Tibial artery (tissue), 4 donors: ENCODE measurements at regions not wholly inside any gene's neighbourhood (a gene's known extent, or its start where the extent isn't known, plus 50 kb on each side); places are given as distances from the start of the nearest gene placed in this dataset.

Source experiments
- DNase-seq, 2 donors: peaks; one replicate each; pipeline ENCODE4 v3.0.0-alpha.2; 2019
- H3K27ac ChIP-seq, 2 donors: fragments of 200-600 bp; sonication (generic) in 1 of 2; 1 replicate in 1 of 2; 2 replicates in 1 of 2; pipeline ENCODE4 v1.5.1; 2018 to 2019; ENCODE audit warnings: mild to moderate bottlenecking in 1 of 2
- H3K27me3 ChIP-seq, 2 donors: fragments of 200-600 bp; sonication (generic) in 1 of 2; one replicate each; pipeline versions ENCODE4 v1.5.1 to v1.6.0; 2016 to 2019
- H3K36me3 ChIP-seq, 3 donors: fragments of 200-600 bp; sonication (generic) in 2 of 3; one replicate each; pipeline ENCODE4 v1.5.1; 2016 to 2019; ENCODE audit warnings: mild to moderate bottlenecking in 2 of 3
- H3K4me1 ChIP-seq, 4 donors: fragments of 200-600 bp; sonication (generic) in 2 of 4; 1 replicate in 3 of 4; 2 replicates in 1 of 4; pipeline ENCODE4 v1.5.1; 2016 to 2019
- H3K4me3 ChIP-seq, 2 donors: fragments of 200-600 bp; sonication (generic) in 1 of 2; 1 replicate in 1 of 2; 2 replicates in 1 of 2; pipeline ENCODE4 v1.5.1; 2018 to 2019; ENCODE audit warnings: mild to moderate bottlenecking in 2 of 2
- H3K9me3 ChIP-seq, 3 donors: fragments of 200-600 bp; sonication (generic) in 1 of 3; one replicate each; pipeline ENCODE4 v1.5.1; 2016 to 2019
- intact Hi-C: fragments of 100-400 bp; cut with DNase I; formaldehyde crosslinking; loops from one replicate; pipeline ENCODE4 v1.15.0; 2023; ENCODE audit warnings: low total_unique reads
- TF ChIP-seq, protein P1 (sequence below), 2 experiments: fragments of 200-600 bp in 1 of 2; fragments of 450-650 bp in 1 of 2; IDR thresholded peaks; one replicate each; pipeline ENCODE4 v1.5.1; 2017 to 2019; ENCODE audit warnings: antibody characterized with exemption in 2 of 2, mild to moderate bottlenecking in 1 of 2, moderate library complexity in 1 of 2

DNA sequence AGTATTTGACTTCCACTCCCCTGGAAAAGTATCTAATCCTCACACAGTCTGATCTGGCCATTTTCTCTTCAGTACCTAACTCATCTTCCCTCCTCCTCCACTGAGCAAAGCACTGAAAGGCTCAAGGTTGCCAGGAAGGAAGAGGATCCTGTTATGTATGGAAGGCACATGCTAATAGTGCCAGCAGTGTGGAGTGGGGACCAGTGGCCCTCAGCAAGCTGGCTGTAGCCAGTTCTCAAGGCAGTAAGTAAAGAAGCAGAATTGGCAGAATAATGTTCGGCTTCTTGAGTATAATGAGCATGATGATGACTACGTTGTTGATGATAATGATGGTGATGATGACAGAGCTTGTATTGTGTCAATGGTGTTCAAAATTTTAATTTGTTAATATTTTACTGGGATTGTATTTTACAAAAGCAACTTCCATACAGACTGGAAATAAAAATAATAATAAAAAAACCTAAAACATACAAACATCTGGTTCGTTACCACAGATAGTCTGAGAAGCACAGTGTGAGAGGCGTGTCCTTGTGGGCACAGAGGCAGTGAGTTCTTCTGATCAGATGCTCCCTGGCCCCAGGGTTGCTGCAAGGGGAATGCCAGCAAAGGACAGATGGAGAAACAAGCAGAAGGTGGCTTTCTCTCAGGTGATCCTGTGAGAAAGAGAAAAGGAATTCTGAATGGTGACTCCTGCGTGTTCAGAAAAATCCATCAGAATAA lies 528.8 kb downstream of the CMPK2 start:
- Histone ChIP-seq H3K9me3 (no peaks in the 10 kb centered on the region), H3K4me3 (no peak overlapping the region), H3K27me3 (no peaks in the 10 kb centered on the region), H3K36me3 (no peaks in the 10 kb centered on the region), H3K4me1 (no peaks in the 10 kb centered on the region), H3K27ac (no peak overlapping the region)
- no peak for DNase-seq
- intact Hi-C loops: no loop called here
- TF ChIP-seq, protein P1, sequence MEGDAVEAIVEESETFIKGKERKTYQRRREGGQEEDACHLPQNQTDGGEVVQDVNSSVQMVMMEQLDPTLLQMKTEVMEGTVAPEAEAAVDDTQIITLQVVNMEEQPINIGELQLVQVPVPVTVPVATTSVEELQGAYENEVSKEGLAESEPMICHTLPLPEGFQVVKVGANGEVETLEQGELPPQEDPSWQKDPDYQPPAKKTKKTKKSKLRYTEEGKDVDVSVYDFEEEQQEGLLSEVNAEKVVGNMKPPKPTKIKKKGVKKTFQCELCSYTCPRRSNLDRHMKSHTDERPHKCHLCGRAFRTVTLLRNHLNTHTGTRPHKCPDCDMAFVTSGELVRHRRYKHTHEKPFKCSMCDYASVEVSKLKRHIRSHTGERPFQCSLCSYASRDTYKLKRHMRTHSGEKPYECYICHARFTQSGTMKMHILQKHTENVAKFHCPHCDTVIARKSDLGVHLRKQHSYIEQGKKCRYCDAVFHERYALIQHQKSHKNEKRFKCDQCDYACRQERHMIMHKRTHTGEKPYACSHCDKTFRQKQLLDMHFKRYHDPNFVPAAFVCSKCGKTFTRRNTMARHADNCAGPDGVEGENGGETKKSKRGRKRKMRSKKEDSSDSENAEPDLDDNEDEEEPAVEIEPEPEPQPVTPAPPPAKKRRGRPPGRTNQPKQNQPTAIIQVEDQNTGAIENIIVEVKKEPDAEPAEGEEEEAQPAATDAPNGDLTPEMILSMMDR (IDR thresholded peaks at IDR 0.05): no peak

DNA sequence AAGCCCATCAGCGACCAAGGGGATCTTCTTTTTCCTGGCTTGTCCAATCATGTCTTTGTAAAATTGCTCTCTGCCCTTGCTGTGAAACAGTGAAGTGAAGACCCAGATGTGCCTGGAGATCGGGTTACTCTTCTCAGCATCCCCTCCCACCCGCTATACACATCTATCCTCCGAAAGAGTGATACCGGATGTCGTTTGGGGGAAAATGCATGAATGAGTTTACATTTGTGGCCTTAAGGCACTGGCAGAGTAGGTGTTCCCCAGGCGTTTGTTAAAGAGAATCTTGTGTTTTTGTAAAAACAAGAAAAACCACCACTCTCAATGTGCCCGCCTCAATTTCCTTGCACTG lies 528.3 kb downstream of the CMPK2 start:
- Histone ChIP-seq H3K4me3 (no peak overlapping the region), H3K36me3 (no peaks in the 10 kb centered on the region), H3K27me3 (no peaks in the 10 kb centered on the region), H3K27ac (no peak overlapping the region), H3K9me3 (no peaks in the 10 kb centered on the region), H3K4me1 (no peaks in the 10 kb centered on the region)
- TF ChIP-seq, protein P1 (IDR thresholded peaks at IDR 0.05): no peak
- DNase-seq: no peak
- intact Hi-C loops: no loop called here

DNA sequence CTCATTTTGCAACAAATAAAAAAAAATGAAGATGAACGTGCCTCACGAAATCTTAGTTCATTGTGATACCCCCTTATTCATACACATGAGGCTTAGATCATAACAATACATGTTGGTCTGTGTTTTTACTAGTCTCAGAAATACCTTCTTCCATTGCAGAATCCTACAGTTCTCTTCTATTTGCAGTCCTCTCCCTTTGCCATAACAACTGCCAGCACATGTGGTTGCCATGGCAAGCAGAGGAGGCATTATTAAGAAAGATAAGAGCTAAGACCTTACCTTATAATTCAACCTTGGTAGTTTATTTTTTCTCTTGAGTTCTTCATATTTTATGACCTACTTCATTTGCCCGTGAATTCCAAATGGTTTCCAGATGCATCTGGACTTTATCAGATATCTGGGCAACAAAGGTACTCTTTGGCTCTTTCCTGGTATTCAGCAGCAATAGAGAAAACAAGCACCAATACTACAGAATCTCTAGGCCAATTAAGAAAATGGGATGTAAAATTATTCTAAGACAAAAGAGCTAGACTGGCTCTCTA lies 524.0 kb downstream of the CMPK2 start:
- no peaks in the 10 kb centered on the region for H3K4me1 ChIP-seq
- no peaks in the 10 kb centered on the region for H3K36me3 ChIP-seq
- H3K4me3 ChIP-seq: no peak overlapping the region
- H3K9me3 ChIP-seq: no peaks in the 10 kb centered on the region
- no peaks in the 10 kb centered on the region for H3K27me3 ChIP-seq
- DNase-seq: no peak
- no peak overlapping the region for H3K27ac ChIP-seq
- TF ChIP-seq, protein P1 (IDR thresholded peaks at IDR 0.05): no peak
- intact Hi-C loops: no loop called here

DNA sequence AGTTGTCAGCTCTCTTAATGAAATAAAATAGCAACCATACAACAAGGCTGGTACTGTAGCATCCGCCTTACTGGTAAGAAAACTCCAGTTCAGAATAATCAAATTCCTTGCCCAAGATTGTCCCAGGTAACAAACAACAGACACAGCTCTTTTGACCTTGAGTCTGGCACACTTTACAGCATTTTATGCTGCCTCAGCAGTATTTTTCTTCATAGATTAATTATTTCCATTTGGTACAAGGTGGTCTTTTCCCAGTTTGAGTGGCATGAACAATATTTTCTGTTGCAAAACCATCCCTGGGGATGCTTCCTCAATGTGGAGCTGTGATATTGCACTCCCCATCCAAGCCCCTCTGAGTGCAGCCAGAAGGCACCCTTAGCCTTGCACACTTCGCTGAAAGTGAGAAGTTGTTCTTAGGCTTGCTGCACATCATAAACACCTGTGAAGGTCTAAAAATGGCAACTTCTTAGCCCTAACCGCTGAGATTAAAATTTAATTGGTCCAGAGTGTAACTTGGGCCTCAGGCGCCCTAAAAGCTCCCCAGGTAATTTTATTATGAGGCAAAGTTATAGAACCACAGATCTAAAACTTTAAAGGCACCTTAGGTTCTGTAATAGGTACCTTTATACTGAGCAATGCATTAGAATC lies 523.3 kb downstream of the CMPK2 start:
- Histone ChIP-seq H3K27me3 (no peaks in the 10 kb centered on the region), H3K36me3 (no peaks in the 10 kb centered on the region), H3K4me3 (no peak overlapping the region), H3K27ac (no peak overlapping the region), H3K9me3 (no peaks in the 10 kb centered on the region), H3K4me1 (no peaks in the 10 kb centered on the region)
- TF ChIP-seq, protein P1 (IDR thresholded peaks at IDR 0.05): no peak
- intact Hi-C loops: no loop called here
- no peak for DNase-seq

DNA sequence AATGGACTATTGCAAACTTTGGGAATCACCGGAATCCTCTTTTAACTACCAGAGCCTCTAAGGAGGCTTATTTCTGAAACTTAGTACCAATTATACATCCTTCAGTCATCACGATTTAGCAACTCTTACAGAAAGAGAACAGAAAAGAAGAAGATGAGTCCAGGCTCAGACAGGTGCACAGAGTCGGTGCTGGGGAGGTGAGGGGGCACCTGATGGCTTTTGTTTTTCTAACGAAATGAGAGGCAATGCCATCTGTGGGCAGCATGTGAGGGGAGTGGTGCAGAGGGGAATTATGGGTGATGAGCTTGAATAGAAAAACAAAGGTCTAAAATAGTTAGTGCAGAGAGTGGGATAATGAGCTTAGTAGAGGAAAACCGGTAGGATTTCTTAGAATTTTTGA lies 522.6 kb downstream of the CMPK2 start:
- Histone ChIP-seq H3K4me3 (no peak overlapping the region), H3K36me3 (no peaks in the 10 kb centered on the region), H3K27ac (no peak overlapping the region), H3K9me3 (no peaks in the 10 kb centered on the region), H3K27me3 (no peaks in the 10 kb centered on the region), H3K4me1 (no peaks in the 10 kb centered on the region)
- intact Hi-C loops: no loop called here
- DNase-seq: no peak
- TF ChIP-seq, protein P1 (IDR thresholded peaks at IDR 0.05): no peak
